Stomach (tissue), 4 donors: ENCODE measurements at regions not wholly inside any gene's neighbourhood (a gene's known extent, or its start where the extent isn't known, plus 50 kb on each side); places are given as distances from the start of the nearest gene placed in this dataset.

ENCODE experiments used
- EP300 ChIP-seq: sonication (generic); formaldehyde crosslinking; IDR thresholded peaks from one replicate; pipeline ENCODE4 v1.6.1; 2017; ENCODE audit warnings: antibody characterized with exemption
- POLR2A ChIP-seq, 4 donors: fragments of 450-650 bp; IDR thresholded peaks; one replicate each; pipeline ENCODE4 v1.6.1; 2016; ENCODE audit warnings: antibody characterized with exemption in 4 of 4, control low read depth in 2 of 4, mild to moderate bottlenecking in 1 of 4, moderate library complexity in 1 of 4
- POLR2AphosphoS5 ChIP-seq, 3 donors: sonication (generic); formaldehyde crosslinking; IDR thresholded peaks; one replicate each; pipeline ENCODE4 v1.6.1; 2016; ENCODE audit warnings: antibody characterized with exemption in 3 of 3
- TF ChIP-seq, protein P1 (sequence below), 7 experiments: fragments of 450-650 bp in 4 of 7; fragments of 200-600 bp in 3 of 7; sonication (generic) in 3 of 7; IDR thresholded peaks; one replicate each; pipeline ENCODE4 v1.5.1; 2016 to 2019; ENCODE audit warnings: antibody characterized with exemption in 7 of 7, control low read depth in 2 of 7, mild to moderate bottlenecking in 1 of 7

DNA sequence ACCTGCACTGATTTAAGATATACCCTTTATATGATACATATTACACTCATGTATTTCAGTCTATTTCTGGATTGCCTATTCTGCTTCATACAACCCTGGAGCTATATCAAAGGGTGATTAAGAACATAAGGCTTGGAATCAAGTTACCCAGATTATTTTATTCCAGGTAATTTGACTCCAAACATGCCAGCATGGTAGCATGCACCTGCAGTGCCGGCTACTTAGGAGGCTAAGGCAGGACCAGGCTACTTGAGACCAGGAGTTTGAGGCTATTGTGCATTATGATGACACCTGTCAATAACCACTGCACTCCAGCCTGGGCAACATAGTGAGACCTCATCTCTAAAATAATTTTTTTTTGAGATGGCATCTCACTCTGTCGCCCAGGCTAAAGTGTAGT, 50.4 kb upstream of the NEO1 start:
- TF ChIP-seq, protein P1, sequence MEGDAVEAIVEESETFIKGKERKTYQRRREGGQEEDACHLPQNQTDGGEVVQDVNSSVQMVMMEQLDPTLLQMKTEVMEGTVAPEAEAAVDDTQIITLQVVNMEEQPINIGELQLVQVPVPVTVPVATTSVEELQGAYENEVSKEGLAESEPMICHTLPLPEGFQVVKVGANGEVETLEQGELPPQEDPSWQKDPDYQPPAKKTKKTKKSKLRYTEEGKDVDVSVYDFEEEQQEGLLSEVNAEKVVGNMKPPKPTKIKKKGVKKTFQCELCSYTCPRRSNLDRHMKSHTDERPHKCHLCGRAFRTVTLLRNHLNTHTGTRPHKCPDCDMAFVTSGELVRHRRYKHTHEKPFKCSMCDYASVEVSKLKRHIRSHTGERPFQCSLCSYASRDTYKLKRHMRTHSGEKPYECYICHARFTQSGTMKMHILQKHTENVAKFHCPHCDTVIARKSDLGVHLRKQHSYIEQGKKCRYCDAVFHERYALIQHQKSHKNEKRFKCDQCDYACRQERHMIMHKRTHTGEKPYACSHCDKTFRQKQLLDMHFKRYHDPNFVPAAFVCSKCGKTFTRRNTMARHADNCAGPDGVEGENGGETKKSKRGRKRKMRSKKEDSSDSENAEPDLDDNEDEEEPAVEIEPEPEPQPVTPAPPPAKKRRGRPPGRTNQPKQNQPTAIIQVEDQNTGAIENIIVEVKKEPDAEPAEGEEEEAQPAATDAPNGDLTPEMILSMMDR (IDR thresholded peaks at IDR 0.05), result no peak
- no peak for TF ChIP-seq POLR2AphosphoS5 (IDR thresholded peaks at IDR 0.05)
- no peak for TF ChIP-seq POLR2A (IDR thresholded peaks at IDR 0.05)
- TF ChIP-seq EP300, result no peak
